DND-41 (cell line): ENCODE measurements at regions not wholly inside any gene's neighbourhood (a gene's known extent, or its start where the extent isn't known, plus 50 kb on each side); places are given as distances from the start of the nearest gene placed in this dataset.

Experiments used
- CTCF ChIP-seq: IDR thresholded peaks from 2 replicates; pipeline ENCODE4 v1.5.1; 2012; ENCODE audit warnings: borderline replicate concordance, low read length, moderate library complexity, mild to moderate bottlenecking; ENCODE audit not compliant: poor library complexity, severe bottlenecking; ENCODE audit errors: extremely low read depth
- EZH2 ChIP-seq: IDR thresholded peaks from 3 replicates; pipeline ENCODE4 v1.6.1; 2012; ENCODE audit warnings: borderline replicate concordance, low read depth, mild to moderate bottlenecking, moderate library complexity, low read length, inconsistent platforms; ENCODE audit not compliant: severe bottlenecking

DNA sequence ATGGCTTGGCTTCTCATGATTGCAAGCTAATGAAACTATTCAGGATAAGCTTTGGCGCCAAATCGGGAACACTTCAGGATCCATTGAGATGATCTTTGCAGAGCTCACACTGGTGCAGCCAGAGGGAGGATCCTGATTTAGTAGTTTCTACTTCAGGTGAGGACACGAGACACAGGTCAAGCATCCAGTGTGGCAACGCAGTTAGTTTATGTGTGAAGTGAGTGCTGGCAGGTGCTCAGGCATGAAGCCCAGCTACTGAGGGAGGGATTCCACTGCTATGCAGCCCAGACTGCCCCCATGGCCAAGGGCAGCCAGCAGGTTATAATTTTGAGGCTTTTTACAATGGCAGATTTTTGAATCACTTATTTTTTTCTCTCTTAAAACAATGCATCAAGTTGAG is 113.5 kb upstream of the PCED1B start:
- TF ChIP-seq CTCF (no peak), EZH2 (no peak)
